HFF-Myc (cell line): ENCODE measurements at regions not wholly inside any gene's neighbourhood (a gene's known extent, or its start where the extent isn't known, plus 50 kb on each side); places are given as distances from the start of the nearest gene placed in this dataset.

Source experiments
- DNase-seq: peaks from one replicate; pipeline ENCODE4 v3.0.0-alpha.2; 2011; ENCODE audit warnings: low read depth; ENCODE audit errors: extremely low read depth
- H3K4me3 ChIP-seq: replicated peaks from 2 replicates; pipeline ENCODE4 v1.5.1; 2011; ENCODE audit warnings: low read depth, mild to moderate bottlenecking, control low read depth, low read length
- TF ChIP-seq, protein P1 (sequence below): IDR thresholded peaks from 2 replicates; pipeline ENCODE4 v1.5.1; 2012; ENCODE audit warnings: mild to moderate bottlenecking, low read depth, low read length, control low read depth; ENCODE audit errors: missing control alignments

DNA sequence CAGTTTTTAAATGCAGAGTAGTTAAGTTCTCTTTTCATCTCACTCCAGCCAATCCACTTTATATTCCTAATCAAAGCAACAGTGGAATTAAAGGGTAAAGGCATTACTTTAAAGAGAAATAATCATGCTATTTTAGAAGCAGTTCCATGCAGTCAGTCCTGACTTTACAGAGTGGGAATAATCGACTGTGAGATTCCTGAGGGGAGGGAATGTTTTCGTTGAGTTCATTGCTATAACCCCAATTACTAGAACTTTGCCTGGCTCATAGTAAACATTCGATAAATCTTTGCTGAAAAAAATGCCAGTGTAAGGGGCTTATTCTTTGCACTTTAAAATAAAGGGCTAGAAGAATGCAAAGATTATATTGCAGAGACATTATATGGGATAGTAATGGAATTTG is 127.2 kb upstream of the ASTN2 start:
- DNase-seq = no peak
- no peak overlapping the region for H3K4me3 ChIP-seq
- TF ChIP-seq, protein P1, sequence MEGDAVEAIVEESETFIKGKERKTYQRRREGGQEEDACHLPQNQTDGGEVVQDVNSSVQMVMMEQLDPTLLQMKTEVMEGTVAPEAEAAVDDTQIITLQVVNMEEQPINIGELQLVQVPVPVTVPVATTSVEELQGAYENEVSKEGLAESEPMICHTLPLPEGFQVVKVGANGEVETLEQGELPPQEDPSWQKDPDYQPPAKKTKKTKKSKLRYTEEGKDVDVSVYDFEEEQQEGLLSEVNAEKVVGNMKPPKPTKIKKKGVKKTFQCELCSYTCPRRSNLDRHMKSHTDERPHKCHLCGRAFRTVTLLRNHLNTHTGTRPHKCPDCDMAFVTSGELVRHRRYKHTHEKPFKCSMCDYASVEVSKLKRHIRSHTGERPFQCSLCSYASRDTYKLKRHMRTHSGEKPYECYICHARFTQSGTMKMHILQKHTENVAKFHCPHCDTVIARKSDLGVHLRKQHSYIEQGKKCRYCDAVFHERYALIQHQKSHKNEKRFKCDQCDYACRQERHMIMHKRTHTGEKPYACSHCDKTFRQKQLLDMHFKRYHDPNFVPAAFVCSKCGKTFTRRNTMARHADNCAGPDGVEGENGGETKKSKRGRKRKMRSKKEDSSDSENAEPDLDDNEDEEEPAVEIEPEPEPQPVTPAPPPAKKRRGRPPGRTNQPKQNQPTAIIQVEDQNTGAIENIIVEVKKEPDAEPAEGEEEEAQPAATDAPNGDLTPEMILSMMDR = no peak

DNA sequence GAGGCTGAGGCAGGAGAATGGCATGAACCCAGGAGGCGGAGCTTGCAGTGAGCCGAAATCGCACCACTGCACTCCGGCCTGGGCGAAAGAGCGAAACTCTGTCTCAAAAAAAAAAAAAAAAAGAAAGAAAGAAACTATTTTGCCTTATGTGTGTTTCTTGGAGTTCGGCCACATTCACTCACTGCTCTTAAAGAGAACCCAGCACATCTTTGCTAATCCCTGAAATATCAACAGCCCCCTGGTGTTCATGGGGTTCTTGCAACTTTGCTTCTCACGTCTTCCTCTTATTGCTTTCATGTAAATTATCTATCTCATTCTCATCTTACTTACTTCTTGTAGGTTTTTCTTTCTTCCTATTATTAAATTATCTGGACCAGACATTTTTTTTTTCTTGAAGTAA is 126.3 kb upstream of the ASTN2 start:
- no peak overlapping the region for H3K4me3 ChIP-seq
- TF ChIP-seq, protein P1 = no peak
- DNase-seq = no peak

DNA sequence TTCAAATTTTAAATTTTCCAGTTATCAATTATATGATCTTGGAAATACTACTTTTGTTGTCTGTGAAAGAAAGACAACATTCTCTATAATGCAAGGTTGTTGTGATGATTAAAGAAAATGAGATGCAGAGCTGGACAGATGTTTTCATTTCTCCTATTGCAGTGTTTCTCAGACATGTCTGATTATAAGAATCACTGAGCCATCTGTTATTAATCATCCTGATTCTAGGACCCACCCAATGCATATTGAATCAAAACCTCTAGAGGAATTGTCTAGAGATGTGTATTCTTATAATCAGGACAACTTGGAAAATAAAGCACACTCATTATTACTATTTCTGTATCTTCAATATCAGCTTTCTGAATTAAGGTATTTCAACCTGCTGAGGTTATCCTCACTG is 121.1 kb upstream of the ASTN2 start:
- TF ChIP-seq, protein P1 = no peak
- DNase-seq = no peak
- no peak overlapping the region for H3K4me3 ChIP-seq

DNA sequence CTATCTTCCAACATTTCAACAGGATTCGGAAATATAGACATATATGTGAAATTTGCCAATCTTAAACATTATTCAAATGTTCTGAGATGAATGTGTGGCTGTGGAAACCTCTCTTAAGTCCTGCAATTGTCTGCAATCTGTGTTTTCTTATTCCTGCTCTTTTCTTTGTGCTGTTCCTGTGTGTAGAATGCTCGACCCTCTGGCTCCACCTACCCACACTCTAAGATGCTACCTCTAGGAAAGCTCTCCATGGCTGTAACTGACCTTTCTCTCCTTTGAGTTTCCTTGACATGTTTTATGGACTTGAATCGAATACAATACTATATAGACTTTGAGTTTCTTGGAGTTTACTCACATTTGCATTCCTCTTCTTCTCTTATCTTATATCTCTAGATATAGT is 120.6 kb upstream of the ASTN2 start:
- DNase-seq = no peak
- TF ChIP-seq, protein P1 = no peak
- H3K4me3 ChIP-seq = no peak overlapping the region

DNA sequence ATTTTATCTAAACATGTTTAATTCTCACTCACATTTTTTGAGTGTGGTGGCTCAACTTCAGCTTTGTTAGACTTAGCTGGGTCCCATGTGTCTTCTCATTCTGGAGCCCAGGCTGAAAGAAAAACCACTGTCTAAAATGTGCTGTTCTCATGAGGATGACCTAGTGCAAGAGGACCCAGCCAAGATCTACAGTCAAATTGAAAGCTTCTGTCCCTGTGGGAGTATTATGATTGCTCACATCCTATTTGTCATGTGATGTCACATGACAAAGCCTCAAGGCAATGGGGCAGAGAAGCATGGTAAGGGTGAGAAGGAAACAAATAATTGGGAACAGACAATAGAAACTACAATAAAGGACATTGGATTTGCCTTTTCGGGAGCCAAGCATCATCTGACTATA is 113.4 kb upstream of the ASTN2 start:
- TF ChIP-seq, protein P1 = no peak
- no peak overlapping the region for H3K4me3 ChIP-seq
- no peak for DNase-seq

DNA sequence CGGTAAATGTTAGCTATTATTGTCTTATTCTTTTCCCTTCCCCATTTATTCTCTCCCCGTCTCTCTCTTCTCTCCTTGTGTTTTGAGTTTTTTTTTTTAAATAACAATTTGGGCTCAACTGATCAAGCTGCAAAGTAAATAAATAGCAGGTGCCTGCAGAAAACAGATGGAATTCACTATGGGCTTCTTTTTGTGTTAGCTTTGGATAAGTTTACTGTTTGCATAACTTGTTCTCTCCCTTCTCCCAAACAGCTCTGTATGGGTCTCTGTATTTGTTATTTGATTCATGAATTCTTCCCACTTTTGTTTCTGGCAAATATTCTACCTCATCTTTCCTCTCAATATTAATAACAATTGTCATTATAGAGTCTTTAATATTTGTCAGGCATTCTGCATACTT is 111.8 kb upstream of the ASTN2 start:
- TF ChIP-seq, protein P1 = no peak
- DNase-seq = no peak

DNA sequence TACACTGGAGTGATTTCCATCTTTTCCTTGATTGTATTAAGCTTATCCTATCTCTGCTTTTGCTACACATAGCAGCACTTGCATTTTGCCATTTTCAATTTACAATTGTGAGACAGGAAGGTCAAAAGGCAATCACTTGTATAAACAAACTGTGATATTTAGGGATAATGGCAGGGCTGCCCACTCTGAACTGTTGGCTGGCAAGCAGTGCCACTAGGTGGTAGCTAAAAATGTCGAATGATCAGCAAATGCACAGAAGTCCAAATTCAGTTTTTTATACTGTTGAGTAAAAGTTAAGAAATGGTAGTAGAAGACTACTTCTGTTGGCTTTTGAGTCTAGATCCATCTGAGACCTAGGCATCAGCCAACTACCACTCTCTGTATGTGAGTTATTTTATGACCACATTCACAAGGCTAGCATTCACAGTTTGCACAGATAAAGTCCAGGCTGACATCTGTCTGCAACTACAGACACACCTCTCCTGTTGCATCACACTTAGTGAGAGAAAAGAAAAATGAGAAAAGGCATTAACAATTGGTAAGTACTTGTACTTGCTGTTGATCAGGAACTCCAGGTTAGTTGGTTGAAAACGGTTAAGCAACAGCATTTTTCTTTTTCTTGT is 108.8 kb upstream of the ASTN2 start:
- TF ChIP-seq, protein P1 = no peak
- no peak for DNase-seq
- H3K4me3 ChIP-seq = no peak overlapping the region

More for the DNA sequence above, 111.8 kb upstream of the ASTN2 start:
- no peak overlapping the region for H3K4me3 ChIP-seq
